Keratinocyte (primary cell): ENCODE measurements at regions not wholly inside any gene's neighbourhood (a gene's known extent, or its start where the extent isn't known, plus 50 kb on each side); places are given as distances from the start of the nearest gene placed in this dataset.

ENCODE experiments used
- CTCF ChIP-seq, 3 experiments: IDR thresholded peaks in 1 of 3; conservative IDR thresholded peaks in 1 of 3; optimal IDR thresholded peaks in 1 of 3; 2 replicates in 2 of 3; 3 replicates in 1 of 3; pipeline versions ENCODE3 to v1.5.1; 2011; ENCODE audit warnings: low read length in 3 of 3, mild to moderate bottlenecking in 3 of 3, moderate library complexity in 2 of 3, control low read depth in 1 of 3, inconsistent platforms in 1 of 3; ENCODE audit not compliant: insufficient read depth in 2 of 3; ENCODE audit errors: extremely low read depth in 1 of 3
- EZH2 ChIP-seq: IDR thresholded peaks from one replicate; pipeline ENCODE4 v1.6.1; 2012; ENCODE audit warnings: inconsistent platforms, mild to moderate bottlenecking, low read length, moderate library complexity

GRCh38 chr1:189274267-189274666, 1203.4 kb downstream of the BRINP3 start:
- TF ChIP-seq CTCF (optimal IDR thresholded peaks at IDR 0.05 in 1 of 3, IDR thresholded peaks at IDR 0.05 in 1 of 3, conservative IDR thresholded peaks at IDR 0.05 in 1 of 3; ENCODE audit: extremely low read depth in 1 of 3, insufficient read depth in 2 of 3, low read length in 3 of 3), result no peak
- TF ChIP-seq EZH2, result no peak
